Activated naive CD8-positive, alpha-beta T cell treated with anti-CD3 and anti-CD28 coated beads, Interleukin-2, amount 10 ng/mL, durations not matched to agents 7 days and 5 days (primary cell): ENCODE measurements at regions not wholly inside any gene's neighbourhood (a gene's known extent, or its start where the extent isn't known, plus 50 kb on each side); places are given as distances from the start of the nearest gene placed in this dataset.
"Not testable (repeated sequence)": the region's sequence is repeated elsewhere in the genome, so short reads cannot be mapped to it uniquely, and the experiment has no call there.

Experiments used
- ATAC-seq: fragments of 150-1000 bp; cut with Tn5 transposase; one replicate; pipeline ENCODE4 v1.10.0; 2021; ENCODE audit warnings: low read depth, moderate library complexity
- POLR2A ChIA-PET: fragments of 350-600 bp; sonication (Branson Sonifier 250); formaldehyde crosslinking; loops from one replicate; lab custom pipeline; 2021; ENCODE audit warnings: antibody characterized with exemption; lab: Charles Lee
- DNase-seq: peaks from one replicate; pipeline ENCODE4 v3.0.0; 2021
- H3K27ac Mint-ChIP-seq: one replicate; pipeline ENCODE4 v1.8.0; 2022; ENCODE audit warnings: mild to moderate bottlenecking, mixed read lengths
- H3K27me3 Mint-ChIP-seq: one replicate; pipeline ENCODE4 v1.8.0; 2022; ENCODE audit warnings: mild to moderate bottlenecking, moderate library complexity, mixed read lengths
- H3K36me3 Mint-ChIP-seq: one replicate; pipeline ENCODE4 v1.8.0; 2021; ENCODE audit warnings: mild to moderate bottlenecking, mixed read lengths
- H3K4me1 Mint-ChIP-seq: one replicate; pipeline ENCODE4 v1.8.0; 2021; ENCODE audit warnings: mixed read lengths
- H3K4me3 Mint-ChIP-seq: one replicate; pipeline ENCODE4 v1.8.0; 2022; ENCODE audit warnings: mild to moderate bottlenecking, moderate library complexity, mixed read lengths
- H3K9me3 Mint-ChIP-seq: one replicate; pipeline ENCODE4 v1.8.0; 2021; ENCODE audit warnings: mixed read lengths

GRCh38 chr18:52244658-52245057 lies 95.3 kb upstream of the DCC start:
- H3K27ac Mint-ChIP-seq, result no peak overlapping the region
- no peak overlapping the region for H3K4me3 Mint-ChIP-seq
- DNase-seq (no peak), ATAC-seq (no peak)
- no peaks in the 10 kb centered on the region for H3K27me3 Mint-ChIP-seq
- peaks cover 7% of the 10 kb centered on the region for H3K9me3 Mint-ChIP-seq
- H3K4me1 Mint-ChIP-seq, result no peaks in the 10 kb centered on the region
- POLR2A ChIA-PET, result no interaction called here
- H3K36me3 Mint-ChIP-seq, result no peaks in the 10 kb centered on the region

DNA sequence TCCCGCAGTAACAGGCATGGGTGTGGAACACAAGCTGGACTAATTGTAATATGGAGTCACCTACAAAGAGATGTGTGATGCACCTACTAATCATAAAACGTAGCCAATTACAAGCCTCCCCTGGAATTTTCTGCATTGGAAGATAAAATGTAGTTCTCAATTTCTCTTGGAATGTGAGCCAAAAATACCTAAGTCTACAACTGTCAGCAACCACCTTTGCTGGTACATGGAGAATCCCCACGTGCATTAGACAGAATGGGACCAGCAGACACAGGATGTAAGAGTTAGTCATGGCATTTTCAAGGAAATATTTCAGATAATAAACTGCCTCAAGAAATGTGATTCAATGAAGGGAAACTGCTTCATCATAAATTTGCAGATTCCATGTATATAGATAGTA lies 85.6 kb upstream of the DCC start:
- H3K27me3 Mint-ChIP-seq, result no peaks in the 10 kb centered on the region
- H3K4me1 Mint-ChIP-seq, result no peaks in the 10 kb centered on the region
- POLR2A ChIA-PET, result no interaction called here
- no peak for DNase-seq
- no peak for ATAC-seq
- H3K9me3 Mint-ChIP-seq, result peaks cover 3% of the 10 kb centered on the region
- no peaks in the 10 kb centered on the region for H3K36me3 Mint-ChIP-seq
- H3K4me3 Mint-ChIP-seq, result no peak overlapping the region
- no peak overlapping the region for H3K27ac Mint-ChIP-seq

- H3K4me3 Mint-ChIP-seq, H3K27ac Mint-ChIP-seq, DNase-seq, POLR2A ChIA-PET, ATAC-seq, H3K4me1 Mint-ChIP-seq, H3K36me3 Mint-ChIP-seq, H3K27me3 Mint-ChIP-seq, H3K9me3 Mint-ChIP-seq: not testable (repeated sequence)
Observed at GRCh38 chr18:52257417-52257816, 82.6 kb upstream of the DCC start.

DNA sequence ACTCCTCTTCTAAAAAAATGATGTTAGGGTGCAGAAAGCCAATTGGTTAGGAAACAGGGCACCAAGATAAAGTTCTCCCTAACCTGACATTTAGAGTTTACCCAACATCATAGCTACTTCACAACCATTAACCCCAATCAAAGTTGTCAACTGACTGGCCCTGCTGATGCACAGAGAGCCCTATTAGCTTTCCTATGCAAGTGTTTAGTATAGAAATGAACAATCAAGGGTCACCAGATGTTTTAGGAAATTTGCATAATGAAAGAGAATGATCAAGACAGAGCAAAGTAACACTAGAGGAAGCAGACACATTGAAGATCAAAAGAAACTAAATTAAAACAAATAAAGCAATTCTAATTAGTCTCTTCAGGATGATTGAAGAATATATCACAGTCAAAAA lies 64.2 kb upstream of the DCC start:
- DNase-seq (no peak), ATAC-seq (no peak)
- Mint-ChIP-seq H3K36me3 (no peaks in the 10 kb centered on the region), H3K4me1 (no peaks in the 10 kb centered on the region), H3K27me3 (no peaks in the 10 kb centered on the region), H3K4me3 (no peak overlapping the region), H3K27ac (no peak overlapping the region), H3K9me3 (peaks cover under 1% of the 10 kb centered on the region)
- POLR2A ChIA-PET, result no interaction called here

DNA sequence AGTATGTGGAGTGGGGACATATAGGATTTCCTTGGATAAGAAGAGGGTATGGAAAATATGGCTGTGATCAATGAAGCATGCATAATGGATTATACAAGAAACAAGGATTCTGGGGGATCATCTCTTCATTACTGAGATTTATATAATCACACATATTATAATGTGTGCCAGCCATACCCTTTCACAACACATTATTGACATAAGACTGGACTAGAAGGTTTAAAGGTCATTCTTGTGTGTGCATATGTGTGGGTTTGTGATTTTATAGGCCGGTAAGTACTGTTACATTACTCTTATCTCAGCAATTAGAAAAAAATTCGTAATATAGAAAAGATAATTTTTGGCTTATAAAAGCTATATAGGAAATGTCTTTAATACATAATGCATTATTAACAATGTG lies 62.2 kb upstream of the DCC start:
- ATAC-seq, result no peak
- Mint-ChIP-seq H3K27me3 (no peaks in the 10 kb centered on the region), H3K4me3 (no peak overlapping the region), H3K36me3 (no peaks in the 10 kb centered on the region), H3K9me3 (no peaks in the 10 kb centered on the region), H3K27ac (no peak overlapping the region), H3K4me1 (no peaks in the 10 kb centered on the region)
- POLR2A ChIA-PET, result no interaction called here
- no peak for DNase-seq

GRCh38 chr18:52278191-52278590 lies 61.8 kb upstream of the DCC start:
- POLR2A ChIA-PET, result no interaction called here
- H3K36me3 Mint-ChIP-seq, result no peaks in the 10 kb centered on the region
- DNase-seq (no peak), ATAC-seq (no peak)
- H3K27me3 Mint-ChIP-seq, result no peaks in the 10 kb centered on the region
- no peaks in the 10 kb centered on the region for H3K4me1 Mint-ChIP-seq
- no peak overlapping the region for H3K27ac Mint-ChIP-seq
- H3K4me3 Mint-ChIP-seq, result no peak overlapping the region
- H3K9me3 Mint-ChIP-seq, result no peaks in the 10 kb centered on the region

DNA sequence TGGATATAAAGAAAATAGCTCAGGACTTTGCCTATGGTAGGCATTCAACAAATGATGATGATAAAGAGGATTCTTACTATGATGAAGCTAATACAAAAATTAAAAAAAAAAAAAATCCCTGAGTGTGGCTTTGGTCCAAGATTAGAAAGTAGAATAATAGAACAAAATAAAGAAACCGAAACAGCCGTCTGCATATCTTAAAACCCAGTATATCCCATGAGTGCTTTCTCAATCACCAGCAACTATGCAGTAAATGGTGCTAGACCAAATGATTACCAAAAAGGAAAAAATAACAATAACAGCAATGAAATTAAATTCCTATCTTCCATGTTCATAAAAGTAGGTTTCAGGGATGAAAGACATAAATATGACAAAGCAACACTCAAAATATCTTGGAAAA lies 59.3 kb upstream of the DCC start:
- no peaks in the 10 kb centered on the region for H3K27me3 Mint-ChIP-seq
- H3K4me1 Mint-ChIP-seq, result no peaks in the 10 kb centered on the region
- DNase-seq, result no peak
- no peak overlapping the region for H3K4me3 Mint-ChIP-seq
- H3K36me3 Mint-ChIP-seq, result no peaks in the 10 kb centered on the region
- POLR2A ChIA-PET, result no interaction called here
- no peak for ATAC-seq
- no peaks in the 10 kb centered on the region for H3K9me3 Mint-ChIP-seq
- H3K27ac Mint-ChIP-seq, result no peak overlapping the region

DNA sequence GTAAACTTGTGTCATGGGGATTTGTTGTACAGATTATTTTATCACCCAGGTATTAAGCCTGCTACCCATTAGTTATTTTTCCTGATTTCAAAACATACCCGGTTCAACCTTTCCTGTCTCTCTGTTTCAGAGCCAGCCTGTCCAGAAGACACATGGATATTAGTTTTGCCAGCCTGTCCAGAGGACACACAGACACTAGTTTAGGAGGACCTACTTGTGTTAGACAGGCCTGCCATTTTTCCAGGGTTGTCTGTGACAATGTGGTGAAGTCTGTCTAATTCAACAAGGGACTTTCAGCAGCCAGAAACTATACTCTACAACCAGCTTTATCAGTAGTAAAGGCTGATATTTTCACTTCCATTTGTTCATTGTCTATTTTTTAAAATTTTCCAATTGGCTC lies 56.1 kb upstream of the DCC start:
- no peaks in the 10 kb centered on the region for H3K4me1 Mint-ChIP-seq
- H3K9me3 Mint-ChIP-seq, result no peaks in the 10 kb centered on the region
- DNase-seq, result no peak
- H3K27ac Mint-ChIP-seq, result no peak overlapping the region
- no peaks in the 10 kb centered on the region for H3K27me3 Mint-ChIP-seq
- no peaks in the 10 kb centered on the region for H3K36me3 Mint-ChIP-seq
- ATAC-seq, result no peak
- POLR2A ChIA-PET, result no interaction called here
- H3K4me3 Mint-ChIP-seq, result no peak overlapping the region

GRCh38 chr18:52286675-52287074 lies 53.3 kb upstream of the DCC start:
- ATAC-seq, result no peak

GRCh38 chr18:52287151-52287550 lies 52.8 kb upstream of the DCC start:
- H3K9me3 Mint-ChIP-seq, result no peaks in the 10 kb centered on the region
- no peak overlapping the region for H3K27ac Mint-ChIP-seq
- POLR2A ChIA-PET, result no interaction called here
- H3K4me3 Mint-ChIP-seq, result no peak overlapping the region
- no peak for DNase-seq
- H3K4me1 Mint-ChIP-seq, result no peaks in the 10 kb centered on the region
- no peaks in the 10 kb centered on the region for H3K36me3 Mint-ChIP-seq
- H3K27me3 Mint-ChIP-seq, result no peaks in the 10 kb centered on the region
- no peak for ATAC-seq

More at GRCh38 chr18:52286675-52287074, 53.3 kb upstream of the DCC start:
- H3K4me3 Mint-ChIP-seq, result no peak overlapping the region
- H3K4me1 Mint-ChIP-seq, result no peaks in the 10 kb centered on the region
- no peak for DNase-seq
- POLR2A ChIA-PET, result no interaction called here
- H3K27ac Mint-ChIP-seq, result no peak overlapping the region
- H3K36me3 Mint-ChIP-seq, result no peaks in the 10 kb centered on the region
- no peaks in the 10 kb centered on the region for H3K27me3 Mint-ChIP-seq
- H3K9me3 Mint-ChIP-seq, result no peaks in the 10 kb centered on the region

DNA sequence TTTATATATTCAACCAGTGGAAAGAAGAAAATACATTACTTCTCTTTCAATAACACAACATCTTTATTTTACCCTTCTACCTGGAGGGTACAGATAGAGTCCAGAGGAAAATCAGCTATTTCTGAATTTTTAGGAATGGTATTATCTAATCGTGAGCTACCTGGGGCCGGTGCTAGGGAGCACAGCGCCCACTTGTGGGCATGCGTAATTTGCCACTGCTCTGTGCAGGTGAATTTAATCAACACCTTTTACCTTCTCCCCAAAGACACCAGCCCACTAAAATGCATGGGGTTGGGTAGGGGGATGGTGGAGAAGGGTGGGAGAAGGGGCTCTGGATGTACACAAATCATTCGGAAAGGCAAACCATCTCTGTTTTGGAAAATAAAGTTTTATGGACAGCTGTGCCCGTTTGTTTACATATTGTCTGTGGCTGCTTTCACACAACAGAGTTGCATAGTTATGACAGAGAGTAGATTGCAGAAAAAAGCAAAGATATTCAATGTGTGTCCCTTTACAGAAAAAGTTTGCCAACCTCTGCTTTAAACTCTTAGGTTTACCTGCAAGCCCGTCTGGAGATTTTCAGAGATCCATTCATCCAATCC lies 51.5 kb upstream of the DCC start:
- no peak for ATAC-seq
- POLR2A ChIA-PET, result no interaction called here

GRCh38 chr18:52289392-52289791 lies 50.6 kb upstream of the DCC start:
- Mint-ChIP-seq H3K36me3 (no peaks in the 10 kb centered on the region), H3K4me1 (no peaks in the 10 kb centered on the region), H3K27me3 (no peaks in the 10 kb centered on the region), H3K4me3 (no peak overlapping the region), H3K27ac (no peak overlapping the region), H3K9me3 (no peaks in the 10 kb centered on the region)
- POLR2A ChIA-PET, result no interaction called here
- no peak for DNase-seq
- no peak for ATAC-seq

More for the DNA sequence above, 51.5 kb upstream of the DCC start:
- H3K27ac Mint-ChIP-seq, result no peak overlapping the region
- no peaks in the 10 kb centered on the region for H3K4me1 Mint-ChIP-seq
- H3K27me3 Mint-ChIP-seq, result no peaks in the 10 kb centered on the region
- no peaks in the 10 kb centered on the region for H3K9me3 Mint-ChIP-seq
- H3K4me3 Mint-ChIP-seq, result no peak overlapping the region
- no peaks in the 10 kb centered on the region for H3K36me3 Mint-ChIP-seq
- peak; percentile 34 for DNase-seq
